GM12873 (cell line): ENCODE measurements at regions not wholly inside any gene's neighbourhood (a gene's known extent, or its start where the extent isn't known, plus 50 kb on each side); places are given as distances from the start of the nearest gene placed in this dataset.

Experiments used
- CTCF ChIP-seq: IDR thresholded peaks from 2 replicates; pipeline ENCODE4 v1.5.1; 2012; ENCODE audit warnings: low read depth, mild to moderate bottlenecking, moderate library complexity, low read length, control low read depth; ENCODE audit not compliant: insufficient read depth; ENCODE audit errors: missing control alignments

GRCh38 chr5:2960294-2960693 is 208.8 kb upstream of the IRX2 start:
- no peak for TF ChIP-seq CTCF

DNA sequence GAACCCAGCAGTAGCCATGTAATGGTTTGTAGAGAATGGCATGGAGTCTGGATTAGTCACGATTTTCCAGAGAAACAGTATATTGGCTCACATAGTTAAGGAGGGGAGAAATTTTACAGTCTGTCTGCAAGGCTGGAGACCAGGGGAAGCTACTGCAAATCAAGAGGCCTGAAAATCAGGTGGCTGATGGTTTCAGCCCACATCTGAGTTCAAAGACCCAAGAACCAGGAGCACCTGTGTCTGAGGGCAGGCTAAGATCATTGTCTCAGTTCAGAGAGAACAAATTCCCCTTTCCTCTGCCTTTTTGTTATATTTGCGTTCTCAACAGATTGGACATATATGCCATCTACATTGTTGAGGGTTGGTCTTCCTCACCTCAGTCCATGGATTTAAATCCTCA is 207.5 kb upstream of the IRX2 start:
- TF ChIP-seq CTCF, result no peak

- no peak for TF ChIP-seq CTCF
Observed at GRCh38 chr5:2948875-2949274, 197.4 kb upstream of the IRX2 start.

- no peak for TF ChIP-seq CTCF
Observed at GRCh38 chr5:2946315-2946714, 194.8 kb upstream of the IRX2 start.

DNA sequence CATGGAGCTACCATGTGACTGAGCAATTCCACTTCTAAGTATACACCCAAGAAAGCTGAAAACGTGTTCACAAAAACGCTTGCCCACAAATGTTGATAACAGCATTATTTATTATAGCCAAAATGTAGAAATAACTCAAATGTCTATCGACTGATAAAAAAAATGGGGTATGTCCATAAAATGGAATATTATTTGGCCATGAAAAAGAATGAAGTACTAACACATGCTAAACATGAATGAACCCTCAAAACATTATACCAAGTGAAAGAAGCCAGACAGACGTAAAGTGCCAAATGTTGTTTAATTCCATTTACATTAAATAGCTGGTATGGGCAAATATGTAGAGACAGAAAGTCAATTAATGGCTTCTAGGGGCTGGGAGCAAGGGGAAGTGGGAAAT is 184.9 kb upstream of the IRX2 start:
- TF ChIP-seq CTCF, result no peak

DNA sequence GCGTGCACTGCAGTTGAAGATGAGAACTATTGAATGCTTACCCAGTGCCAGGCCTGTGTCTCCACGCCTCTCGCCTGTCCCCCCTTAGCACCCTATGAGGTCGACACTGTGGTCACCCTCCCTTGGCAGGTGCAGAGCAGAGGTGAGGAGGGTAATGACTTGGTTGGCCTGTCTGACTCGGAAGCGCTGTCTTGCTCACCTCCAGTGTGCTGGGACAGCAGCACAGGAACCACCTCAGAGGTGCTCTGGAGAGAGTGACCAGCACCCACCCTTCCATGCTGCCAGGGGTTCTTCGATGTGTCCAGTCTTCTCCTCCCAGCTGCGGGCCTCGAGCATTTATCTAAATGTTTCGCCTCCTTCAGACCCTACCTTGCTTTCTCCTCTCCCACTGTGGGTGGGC is 178.3 kb upstream of the IRX2 start:
- no peak for TF ChIP-seq CTCF

GRCh38 chr5:2921651-2922050 is 170.2 kb upstream of the IRX2 start:
- no peak for TF ChIP-seq CTCF

DNA sequence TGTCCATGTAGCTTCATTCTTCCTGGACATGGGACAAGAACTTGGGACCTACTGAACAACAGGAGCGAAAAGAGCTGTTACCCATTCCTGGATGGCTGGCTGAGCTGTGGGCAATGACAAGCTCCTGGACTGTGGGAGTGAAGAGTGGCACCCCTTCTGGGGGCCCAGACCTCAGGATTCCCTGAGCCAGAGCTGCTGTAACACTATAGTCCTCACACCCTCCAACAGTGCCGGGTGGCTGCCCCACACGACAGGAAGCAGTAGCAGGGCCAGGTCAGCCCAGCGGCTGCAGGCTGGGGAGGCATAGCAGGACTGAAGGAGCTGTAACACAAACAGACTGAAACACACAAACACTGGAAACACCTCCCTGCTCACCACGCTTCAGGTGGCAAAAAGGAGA is 169.7 kb upstream of the IRX2 start:
- no peak for TF ChIP-seq CTCF
